ENCODE measurements at regions not wholly inside any gene's neighbourhood (a gene's known extent, or its start where the extent isn't known, plus 50 kb on each side); places are given as distances from the start of the nearest gene placed in this dataset.

DNA sequence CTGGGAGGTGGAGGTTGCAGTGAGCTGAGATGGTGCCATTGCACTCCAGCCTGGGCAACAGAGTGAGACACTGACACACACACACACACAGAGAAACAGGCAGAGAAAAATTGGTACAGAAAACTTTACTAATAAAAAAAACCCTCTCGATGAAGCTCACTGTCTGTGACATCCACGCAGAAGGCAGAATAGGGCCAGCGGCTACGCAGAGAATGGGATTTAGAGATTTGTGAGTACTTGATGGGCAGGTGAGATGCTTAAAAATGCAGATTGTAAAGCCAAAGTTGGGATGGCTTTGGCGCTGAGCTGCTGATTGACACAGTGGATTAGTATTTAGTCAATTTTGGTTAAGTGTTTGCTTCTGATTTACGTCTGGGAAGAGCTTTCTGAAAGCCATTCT is 561.1 kb downstream of the TBC1D22A start:
- H3K27me3 ChIP-seq, result no peaks in the 10 kb centered on the region; a peak in 1 of 22 replicates
- peaks cover 22 to 33% (median 30%) of the 10 kb centered on the region in 11 experiments for H3K9me3 ChIP-seq (replicated peaks in 1 of 11)
- no peak overlapping the region for H3K9ac ChIP-seq
- H3K4me3 ChIP-seq, result no peak overlapping the region
- no peaks in the 10 kb centered on the region for H4K20me1 ChIP-seq
- H3K36me3 ChIP-seq, result no peaks in the 10 kb centered on the region
- H3K4me1 ChIP-seq, result peaks cover 0 to 3% (median 2%) of the 10 kb centered on the region in 10 experiments; a peak in 16 of 20 replicates
- H3K4me2 ChIP-seq, result no peak overlapping the region
- H3K27ac ChIP-seq, result no peak overlapping the region
- TF ChIP-seq Cebpa-rat (IDR thresholded peaks at IDR 0.05), result no peak

DNA sequence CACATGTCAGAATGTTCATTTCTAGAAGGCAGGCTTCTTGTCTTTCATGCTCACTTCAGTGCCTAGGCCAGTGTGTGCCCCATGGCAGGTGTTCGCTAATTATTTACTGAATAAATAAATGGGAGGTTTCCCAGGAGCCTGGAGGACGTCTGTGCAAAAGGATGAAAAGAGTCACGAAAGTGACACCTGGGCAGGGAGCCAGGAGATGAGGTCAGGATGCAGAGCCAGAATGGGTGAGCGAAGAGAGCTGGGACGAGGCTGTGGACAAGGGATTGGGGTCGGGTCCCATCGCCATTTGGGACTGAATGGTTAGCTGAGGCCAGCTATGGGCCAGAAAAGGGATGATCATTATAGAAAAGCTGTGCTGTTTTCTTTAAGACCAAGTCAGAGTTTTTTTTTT is 560.4 kb downstream of the TBC1D22A start:
- Histone ChIP-seq H3K4me3 (no peak overlapping the region), H3K27me3 (no peaks in the 10 kb centered on the region; a peak in 1 of 22 replicates), H3K36me3 (no peaks in the 10 kb centered on the region), H4K20me1 (no peaks in the 10 kb centered on the region), H3K4me1 (no peaks in the 10 kb centered on the region), H3K9me3 (replicated peaks in 1 of 11) (peaks cover 22 to 33% (median 30%) of the 10 kb centered on the region in 11 experiments), H3K27ac (no peak overlapping the region), H3K4me2 (no peak overlapping the region), H3K9ac (no peak overlapping the region)
- TF ChIP-seq Cebpa-rat (IDR thresholded peaks at IDR 0.05), result no peak

DNA sequence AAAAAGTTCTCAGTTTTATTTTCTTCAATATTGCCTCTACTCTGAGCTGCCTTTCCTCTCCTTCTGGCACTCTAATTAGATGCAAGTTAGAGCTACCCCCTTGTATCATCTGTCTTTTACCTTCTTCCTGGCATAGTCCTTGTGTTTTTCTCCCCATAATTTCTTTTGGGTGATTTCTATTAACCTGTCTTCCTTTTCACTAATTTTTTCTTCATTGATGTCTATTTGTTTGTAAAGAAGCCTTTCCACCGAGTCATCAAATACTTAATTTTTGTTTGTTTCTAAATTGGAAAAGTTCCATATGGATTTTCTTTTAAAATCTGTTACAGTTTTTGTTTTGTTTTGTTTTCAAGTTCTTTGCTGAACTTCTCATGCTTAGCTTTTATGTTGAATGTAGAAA is 558.1 kb downstream of the TBC1D22A start:
- no peak for TF ChIP-seq Cebpa-rat (IDR thresholded peaks at IDR 0.05)
- Histone ChIP-seq H3K9ac (no peak overlapping the region), H3K27ac (no peak overlapping the region), H4K20me1 (no peaks in the 10 kb centered on the region), H3K4me2 (no peak overlapping the region), H3K9me3 (replicated peaks in 1 of 11) (peaks cover 22 to 31% (median 29%) of the 10 kb centered on the region in 11 experiments), H3K36me3 (no peaks in the 10 kb centered on the region), H3K4me3 (no peak overlapping the region), H3K27me3 (no peaks in the 10 kb centered on the region; a peak in 1 of 22 replicates), H3K4me1 (peaks cover 0 to 9% (median 6%) of the 10 kb centered on the region in 10 experiments; a peak in 13 of 20 replicates)

DNA sequence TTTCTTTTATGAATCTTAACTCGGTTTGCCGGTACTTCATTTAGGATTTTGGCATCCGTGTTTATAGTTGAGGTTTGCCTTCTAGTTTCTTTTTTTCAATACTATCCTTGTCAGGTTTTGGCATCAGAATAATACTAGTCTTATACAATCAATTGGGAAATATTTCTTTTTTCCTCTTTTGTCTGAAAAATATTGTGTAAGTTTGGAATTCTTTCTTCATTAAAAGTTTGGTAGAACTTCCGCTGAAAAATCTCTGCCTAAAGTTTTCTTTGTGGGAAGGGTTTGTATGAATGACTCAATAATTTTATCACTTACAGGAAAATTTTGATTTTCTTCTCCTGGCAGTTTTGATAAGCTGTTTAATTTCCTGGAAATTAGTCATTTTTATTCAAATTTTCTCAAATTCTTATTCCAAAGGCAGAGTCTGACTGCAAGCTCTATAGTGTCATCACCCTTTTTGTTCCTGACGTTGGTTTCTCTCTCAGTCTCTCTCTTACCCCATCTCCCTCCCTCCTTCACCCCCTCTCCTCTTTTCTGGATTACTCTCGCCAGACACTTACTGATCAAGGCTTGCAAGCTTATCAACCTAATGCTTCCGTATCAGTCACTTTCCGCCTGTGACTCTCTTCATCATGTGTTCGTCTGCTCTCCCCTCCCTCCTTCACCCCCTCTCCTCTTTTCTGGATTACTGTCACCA is 555.7 kb downstream of the TBC1D22A start:
- no peaks in the 10 kb centered on the region for H3K27me3 ChIP-seq
- no peak overlapping the region for H3K27ac ChIP-seq
- no peaks in the 10 kb centered on the region for H4K20me1 ChIP-seq
- no peak for TF ChIP-seq Cebpa-rat (IDR thresholded peaks at IDR 0.05)
- peaks cover 0 to 10% (median 6%) of the 10 kb centered on the region in 10 experiments; a peak in 13 of 20 replicates for H3K4me1 ChIP-seq
- H3K9me3 ChIP-seq (replicated peaks in 1 of 11), result peaks cover 22 to 31% (median 29%) of the 10 kb centered on the region in 11 experiments
- no peak overlapping the region for H3K9ac ChIP-seq
- H3K36me3 ChIP-seq, result no peaks in the 10 kb centered on the region
- H3K4me2 ChIP-seq, result no peak overlapping the region
- no peak overlapping the region for H3K4me3 ChIP-seq

DNA sequence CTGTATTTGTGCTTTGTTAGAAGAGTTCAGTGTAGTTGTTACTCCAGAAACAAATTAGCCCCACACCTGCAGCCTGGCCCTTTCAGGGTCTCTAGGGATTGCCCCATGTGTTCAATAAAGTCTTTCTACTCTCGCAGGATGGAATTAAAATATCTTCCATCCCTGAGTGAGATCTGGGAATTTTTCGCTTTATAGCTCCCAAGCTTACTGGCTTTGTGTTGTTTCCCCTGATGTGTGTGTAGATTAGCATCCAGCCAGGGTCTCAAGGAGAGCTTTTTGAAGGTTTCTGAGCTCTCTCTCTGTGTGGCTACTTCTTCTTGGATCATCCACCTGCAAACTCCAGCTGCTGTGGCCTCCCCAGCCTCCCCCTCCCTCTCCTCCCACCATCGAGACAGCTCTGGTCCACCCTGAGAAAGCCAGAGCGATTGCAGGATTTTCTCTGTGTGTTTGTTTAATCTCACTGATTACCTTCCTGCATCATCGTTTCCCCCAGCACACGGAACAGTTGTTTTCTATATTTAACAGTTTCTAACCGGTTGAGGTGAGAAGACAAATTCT is 553.5 kb downstream of the TBC1D22A start:
- Histone ChIP-seq H3K27me3 (no peaks in the 10 kb centered on the region), H4K20me1 (no peaks in the 10 kb centered on the region), H3K36me3 (no peaks in the 10 kb centered on the region), H3K9me3 (replicated peaks in 1 of 11) (peaks cover 13 to 23% (median 17%) of the 10 kb centered on the region in 11 experiments), H3K4me1 (peaks cover 0 to 10% (median 6%) of the 10 kb centered on the region in 10 experiments; a peak in 13 of 20 replicates), H3K9ac (no peak overlapping the region), H3K4me3 (no peak overlapping the region), H3K4me2 (peak overlapping the region in 8 of 11 experiments; percentile 7 to 63 (median 51); a peak in 15 of 22 replicates), H3K27ac (no peak overlapping the region)
- no peak for TF ChIP-seq Cebpa-rat (IDR thresholded peaks at IDR 0.05)

DNA sequence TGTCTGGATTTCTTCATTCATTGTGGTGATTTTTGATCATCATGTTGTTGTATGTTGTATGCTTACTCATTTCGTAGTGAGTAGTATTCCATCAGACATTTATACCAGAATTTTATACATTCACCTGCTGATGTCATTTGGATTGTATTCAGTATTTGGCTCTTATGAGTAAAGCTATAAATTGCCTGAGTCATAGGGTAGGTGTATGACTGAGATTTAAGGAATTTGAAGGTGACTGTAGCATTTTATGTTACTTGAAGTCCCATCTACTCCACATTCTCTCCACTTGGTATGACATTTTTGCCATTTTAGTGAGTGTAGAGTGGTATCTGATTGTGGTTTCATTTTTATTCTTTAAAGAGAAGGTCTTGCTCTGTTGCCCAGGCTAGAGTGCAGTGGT is 548.2 kb downstream of the TBC1D22A start:
- H3K9ac ChIP-seq, result no peak overlapping the region
- no peaks in the 10 kb centered on the region for H3K27me3 ChIP-seq
- H3K4me2 ChIP-seq, result no peak overlapping the region
- H3K27ac ChIP-seq, result no peak overlapping the region
- TF ChIP-seq Cebpa-rat (IDR thresholded peaks at IDR 0.05), result no peak
- H3K36me3 ChIP-seq, result no peaks in the 10 kb centered on the region
- H3K4me1 ChIP-seq, result peaks cover 0 to 10% (median 2%) of the 10 kb centered on the region in 10 experiments; a peak in 13 of 20 replicates
- H3K4me3 ChIP-seq, result no peak overlapping the region
- H3K9me3 ChIP-seq (replicated peaks in 1 of 11), result peaks cover 0 to 28% (median 4%) of the 10 kb centered on the region in 11 experiments; a peak in 9 of 22 replicates
- H4K20me1 ChIP-seq, result no peaks in the 10 kb centered on the region

DNA sequence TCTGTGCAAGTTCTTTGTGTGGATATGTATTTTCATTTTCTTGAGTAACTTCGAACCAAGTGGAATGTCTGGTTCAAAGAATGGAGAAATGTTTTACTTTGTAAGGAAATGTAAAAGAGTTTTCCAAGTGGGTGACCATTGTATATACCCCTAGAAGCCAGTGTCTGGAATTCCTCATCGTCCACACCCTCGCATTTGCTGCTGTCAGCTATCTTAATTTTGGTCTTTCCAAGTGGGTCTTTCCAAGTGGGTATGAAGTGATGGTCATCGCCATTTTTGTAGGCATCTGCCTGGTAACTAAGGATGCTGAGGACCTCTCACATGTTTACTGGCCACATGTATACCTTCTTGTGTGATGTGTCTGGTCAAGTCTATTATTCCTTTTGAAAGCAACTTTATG is 547.5 kb downstream of the TBC1D22A start:
- H3K4me3 ChIP-seq, result no peak overlapping the region
- H3K27me3 ChIP-seq, result no peaks in the 10 kb centered on the region
- no peak overlapping the region for H3K9ac ChIP-seq
- H3K27ac ChIP-seq, result no peak overlapping the region
- no peaks in the 10 kb centered on the region for H4K20me1 ChIP-seq
- H3K4me1 ChIP-seq, result peaks cover 0 to 9% (median 0%) of the 10 kb centered on the region in 10 experiments; a peak in 5 of 20 replicates
- H3K4me2 ChIP-seq, result no peak overlapping the region
- no peak for TF ChIP-seq Cebpa-rat (IDR thresholded peaks at IDR 0.05)
- no peaks in the 10 kb centered on the region for H3K36me3 ChIP-seq
- H3K9me3 ChIP-seq (replicated peaks in 1 of 11), result peaks cover 0 to 28% (median 4%) of the 10 kb centered on the region in 11 experiments; a peak in 9 of 22 replicates

GRCh38 chr22:47309476-47309875 is 547.0 kb downstream of the TBC1D22A start:
- no peaks in the 10 kb centered on the region; a peak in 1 of 22 replicates for H4K20me1 ChIP-seq
- TF ChIP-seq Cebpa-rat (IDR thresholded peaks at IDR 0.05), result no peak
- H3K4me1 ChIP-seq, result peaks cover 0 to 9% (median 0%) of the 10 kb centered on the region in 10 experiments; a peak in 5 of 20 replicates
- H3K27ac ChIP-seq, result no peak overlapping the region
- H3K27me3 ChIP-seq, result no peaks in the 10 kb centered on the region
- H3K4me3 ChIP-seq, result no peak overlapping the region
- H3K36me3 ChIP-seq, result no peaks in the 10 kb centered on the region
- peaks cover 0 to 28% (median 4%) of the 10 kb centered on the region in 11 experiments; a peak in 9 of 22 replicates for H3K9me3 ChIP-seq (replicated peaks in 1 of 11)
- H3K9ac ChIP-seq, result no peak overlapping the region
- no peak overlapping the region for H3K4me2 ChIP-seq

- H3K9ac ChIP-seq, result no peak overlapping the region
- peaks cover 0 to 28% (median 4%) of the 10 kb centered on the region in 11 experiments; a peak in 9 of 22 replicates for H3K9me3 ChIP-seq (replicated peaks in 1 of 11)
- H3K27me3 ChIP-seq, result no peaks in the 10 kb centered on the region
- H4K20me1 ChIP-seq, result no peaks in the 10 kb centered on the region; a peak in 1 of 22 replicates
- no peak overlapping the region for H3K4me3 ChIP-seq
- no peak overlapping the region for H3K4me2 ChIP-seq
- no peak for TF ChIP-seq Cebpa-rat (IDR thresholded peaks at IDR 0.05)
- H3K27ac ChIP-seq, result no peak overlapping the region
- H3K36me3 ChIP-seq, result no peaks in the 10 kb centered on the region
- peaks cover 0 to 9% (median 0%) of the 10 kb centered on the region in 10 experiments; a peak in 5 of 20 replicates for H3K4me1 ChIP-seq
Observed at GRCh38 chr22:47308886-47309285, 546.4 kb downstream of the TBC1D22A start.
